Muscle layer of colon (tissue), 2 donors: ENCODE measurements at regions not wholly inside any gene's neighbourhood (a gene's known extent, or its start where the extent isn't known, plus 50 kb on each side); places are given as distances from the start of the nearest gene placed in this dataset.
"Not testable (repeated sequence)": the region's sequence is repeated elsewhere in the genome, so short reads cannot be mapped to it uniquely, and the experiment has no call there.

Experiments
- H3K27ac ChIP-seq: one replicate; pipeline ENCODE4 v1.7.0; 2013; ENCODE audit warnings: low read depth, mild to moderate bottlenecking, low read length, moderate library complexity
- H3K27me3 ChIP-seq, 2 donors: one replicate each; pipeline ENCODE4 v1.7.0; 2013; ENCODE audit warnings: low read length in 2 of 2, mild to moderate bottlenecking in 2 of 2; ENCODE audit not compliant: insufficient read depth in 2 of 2, control insufficient read depth in 1 of 2
- H3K36me3 ChIP-seq: one replicate; pipeline ENCODE4 v1.7.0; 2013; ENCODE audit warnings: mild to moderate bottlenecking, low read length; ENCODE audit not compliant: insufficient read depth
- H3K4me1 ChIP-seq: one replicate; pipeline ENCODE4 v1.7.0; 2013; ENCODE audit warnings: mild to moderate bottlenecking, low read length; ENCODE audit not compliant: insufficient read depth
- H3K4me3 ChIP-seq, 2 donors: one replicate each; pipeline ENCODE4 v1.7.0; 2013; ENCODE audit warnings: low read length in 2 of 2, low read depth in 1 of 2, mild to moderate bottlenecking in 1 of 2, moderate library complexity in 1 of 2
- H3K9ac ChIP-seq: one replicate; pipeline ENCODE4 v1.7.0; 2013; ENCODE audit warnings: low read length
- H3K9me3 ChIP-seq: one replicate; pipeline ENCODE4 v1.7.0; 2013; ENCODE audit warnings: mild to moderate bottlenecking, low read length
- donor health status: abdominal sarcoma.
- donor health status: Adenocarcinoma of cecum.

- H3K4me3 ChIP-seq, H3K36me3 ChIP-seq, H3K4me1 ChIP-seq, H3K9me3 ChIP-seq, H3K9ac ChIP-seq, H3K27me3 ChIP-seq, H3K27ac ChIP-seq: not testable (repeated sequence)
These were observed 162.4 kb downstream of the TMEM121 start for GRCh38 chr14:105688664-105689221.

DNA sequence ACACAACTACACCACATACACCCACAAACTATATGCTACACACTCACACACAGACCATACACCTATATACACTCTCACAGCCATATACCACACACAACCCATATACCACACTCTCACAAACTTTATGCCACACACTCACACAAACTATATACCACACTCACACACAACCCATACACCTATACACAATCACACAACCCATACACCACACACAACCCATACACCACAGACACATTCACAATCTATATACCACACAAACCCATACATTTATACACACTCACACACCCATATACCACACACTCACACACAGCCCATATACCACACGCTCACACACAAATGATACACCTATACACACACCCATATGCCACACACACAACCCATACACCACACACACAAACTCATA, 163.3 kb downstream of the TMEM121 start:
- Histone ChIP-seq H3K9ac (no peak overlapping the region), H3K4me1 (no peaks in the 10 kb centered on the region), H3K9me3 (no peaks in the 10 kb centered on the region), H3K4me3 (no peak overlapping the region), H3K36me3 (no peaks in the 10 kb centered on the region), H3K27ac (no peak overlapping the region), H3K27me3 (no peaks in the 10 kb centered on the region)

DNA sequence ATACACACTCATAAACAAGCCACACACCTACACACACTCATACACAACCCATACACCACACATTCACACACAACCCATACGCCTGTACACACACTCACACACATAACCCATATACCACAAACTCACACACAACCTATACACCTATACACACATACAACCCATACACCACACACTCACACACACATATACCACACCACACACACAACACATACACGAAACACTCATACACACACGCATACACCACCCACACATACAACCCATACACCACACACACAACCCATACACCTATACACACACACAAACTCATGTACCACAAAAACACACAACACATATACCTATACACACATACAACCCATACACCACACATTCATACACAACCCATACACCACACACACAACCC, 164.3 kb downstream of the TMEM121 start:
- Histone ChIP-seq H3K27me3 (no peaks in the 10 kb centered on the region), H3K4me1 (no peaks in the 10 kb centered on the region), H3K9ac (no peak overlapping the region), H3K9me3 (no peaks in the 10 kb centered on the region), H3K4me3 (no peak overlapping the region), H3K36me3 (no peaks in the 10 kb centered on the region), H3K27ac (no peak overlapping the region)

GRCh38 chr14:105691321-105692109, 165.1 kb downstream of the TMEM121 start:
- H3K9ac ChIP-seq, H3K27ac ChIP-seq, H3K9me3 ChIP-seq, H3K4me1 ChIP-seq, H3K36me3 ChIP-seq, H3K27me3 ChIP-seq, H3K4me3 ChIP-seq: not testable (repeated sequence)

DNA sequence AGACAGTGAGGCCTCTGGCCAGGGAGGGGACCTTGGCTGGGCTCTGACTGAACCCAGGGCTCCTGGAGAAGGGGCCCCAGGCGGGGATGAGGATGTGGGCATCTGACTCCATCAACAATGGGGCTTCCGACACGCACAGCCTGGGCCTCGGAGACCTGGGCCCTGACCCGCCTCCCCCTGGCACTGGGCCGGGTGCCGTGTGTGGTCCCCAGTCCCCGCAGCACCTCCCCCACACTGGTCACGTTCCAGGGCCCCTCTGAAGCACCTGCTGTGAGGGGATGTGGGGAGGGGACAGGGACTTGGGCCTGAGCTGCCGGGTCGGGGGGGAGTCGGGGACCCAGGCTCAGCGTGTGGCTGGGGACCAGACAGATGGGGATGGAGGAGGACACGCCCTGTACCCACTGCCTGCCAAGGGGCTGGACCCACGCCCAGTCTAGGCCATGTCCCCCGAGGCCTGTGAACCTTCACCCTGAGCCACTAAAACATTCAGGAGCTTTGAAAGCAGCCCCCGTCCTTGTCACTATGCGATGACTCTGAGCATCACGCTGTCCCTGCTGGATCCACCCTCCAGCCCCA, 165.8 kb downstream of the TMEM121 start:
- H3K9me3 ChIP-seq, H3K9ac ChIP-seq, H3K36me3 ChIP-seq, H3K27me3 ChIP-seq, H3K4me3 ChIP-seq, H3K4me1 ChIP-seq, H3K27ac ChIP-seq: not testable (repeated sequence)

GRCh38 chr14:105694961-105695360, 168.6 kb downstream of the TMEM121 start:
- Histone ChIP-seq H3K4me3 (no peak overlapping the region), H3K27me3 (no peaks in the 10 kb centered on the region), H3K36me3 (no peaks in the 10 kb centered on the region), H3K9ac (no peak overlapping the region), H3K4me1 (no peaks in the 10 kb centered on the region), H3K9me3 (no peaks in the 10 kb centered on the region), H3K27ac (no peak overlapping the region)

DNA sequence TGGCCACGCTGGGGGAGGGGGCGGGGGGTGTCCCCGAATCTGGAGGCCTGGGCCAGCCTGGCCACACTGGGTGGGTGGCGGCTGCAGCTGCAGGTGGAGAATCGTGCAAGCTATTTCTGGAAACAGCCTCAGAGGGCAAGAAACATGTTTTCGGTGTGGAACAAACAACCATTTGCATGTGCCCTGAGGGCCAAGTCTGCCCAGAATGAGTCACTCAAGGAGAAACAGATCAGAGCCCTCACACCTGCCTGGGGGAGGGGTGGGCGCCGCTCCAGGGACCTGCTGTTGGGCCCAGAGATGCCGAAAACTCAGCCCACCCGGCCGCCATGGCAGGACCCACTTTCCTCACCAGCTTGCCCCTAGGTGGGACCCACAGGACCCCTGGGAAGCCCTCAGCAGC, 170.0 kb downstream of the TMEM121 start:
- H3K36me3 ChIP-seq, H3K27ac ChIP-seq, H3K4me3 ChIP-seq, H3K9ac ChIP-seq, H3K4me1 ChIP-seq, H3K27me3 ChIP-seq, H3K9me3 ChIP-seq: not testable (repeated sequence)

DNA sequence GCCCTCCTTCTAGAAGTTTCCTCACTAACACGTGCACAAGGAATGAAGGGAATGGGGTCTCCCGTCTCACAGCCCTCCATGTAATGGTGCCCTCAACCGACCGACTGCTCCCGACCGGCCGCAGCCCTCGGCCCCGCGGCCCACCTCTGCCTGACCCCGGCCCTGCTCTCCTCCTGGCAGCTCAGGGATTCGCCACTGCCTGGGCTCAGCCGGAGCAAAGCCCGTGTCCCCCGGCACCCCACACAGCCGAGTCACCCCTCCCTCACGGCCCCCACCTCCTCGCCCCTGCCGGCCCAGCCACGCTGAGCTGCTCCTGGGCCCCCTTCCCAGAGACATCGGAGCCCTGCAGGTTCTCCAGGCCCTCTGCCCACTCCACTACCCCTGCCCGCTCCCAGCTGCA, 171.0 kb downstream of the TMEM121 start:
- not testable (repeated sequence) for H3K27me3 ChIP-seq, H3K4me3 ChIP-seq, H3K36me3 ChIP-seq, H3K4me1 ChIP-seq, H3K9me3 ChIP-seq, H3K9ac ChIP-seq, H3K27ac ChIP-seq

DNA sequence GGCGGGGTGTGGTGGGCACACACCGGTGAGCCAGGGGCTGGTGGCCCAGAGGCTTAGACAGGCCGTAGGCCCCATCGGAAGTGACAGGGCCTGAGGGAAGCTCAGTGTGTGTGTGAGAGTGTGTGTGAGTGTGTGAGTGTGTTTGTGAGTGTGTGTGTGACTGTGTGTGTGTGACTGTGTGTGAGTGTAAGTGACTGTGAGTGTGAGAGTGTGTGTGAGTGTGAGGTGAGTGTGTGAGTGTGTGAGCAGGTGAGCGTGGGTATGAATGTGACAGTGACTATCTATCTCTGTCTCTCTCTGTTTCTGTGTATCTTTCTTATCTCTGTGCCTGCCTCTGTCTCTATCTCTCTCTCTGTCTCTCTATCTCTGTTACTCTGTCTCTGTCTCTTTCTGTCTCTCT, 171.6 kb downstream of the TMEM121 start:
- H3K9ac ChIP-seq, H3K4me3 ChIP-seq, H3K9me3 ChIP-seq, H3K27me3 ChIP-seq, H3K4me1 ChIP-seq, H3K27ac ChIP-seq, H3K36me3 ChIP-seq: not testable (repeated sequence)

GRCh38 chr14:105698940-105699556, 172.7 kb downstream of the TMEM121 start:
- not testable (repeated sequence) for H3K4me3 ChIP-seq, H3K27ac ChIP-seq, H3K9ac ChIP-seq, H3K36me3 ChIP-seq, H3K9me3 ChIP-seq, H3K27me3 ChIP-seq, H3K4me1 ChIP-seq

DNA sequence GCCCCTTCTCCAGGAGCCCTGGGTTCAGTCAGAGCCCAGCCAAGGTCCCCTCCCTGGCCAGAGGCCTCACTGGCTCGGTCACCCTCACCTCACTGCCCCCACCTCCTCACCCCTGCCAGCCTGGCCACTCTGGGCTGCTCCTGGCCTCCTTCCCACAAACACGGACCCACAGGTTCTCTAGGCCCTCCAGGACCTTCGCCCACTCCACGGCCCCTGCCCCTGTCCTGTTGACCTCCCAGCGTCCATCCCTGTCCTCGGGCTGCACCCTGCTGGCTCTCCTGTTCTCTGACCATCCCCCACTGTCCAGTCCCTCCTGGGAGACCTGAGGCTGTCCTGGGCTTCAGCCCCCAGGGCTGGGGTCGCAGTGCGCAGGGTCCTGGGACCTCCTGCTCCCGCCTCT, 173.3 kb downstream of the TMEM121 start:
- H3K27ac ChIP-seq, H3K27me3 ChIP-seq, H3K4me3 ChIP-seq, H3K9ac ChIP-seq, H3K9me3 ChIP-seq, H3K4me1 ChIP-seq, H3K36me3 ChIP-seq: not testable (repeated sequence)

DNA sequence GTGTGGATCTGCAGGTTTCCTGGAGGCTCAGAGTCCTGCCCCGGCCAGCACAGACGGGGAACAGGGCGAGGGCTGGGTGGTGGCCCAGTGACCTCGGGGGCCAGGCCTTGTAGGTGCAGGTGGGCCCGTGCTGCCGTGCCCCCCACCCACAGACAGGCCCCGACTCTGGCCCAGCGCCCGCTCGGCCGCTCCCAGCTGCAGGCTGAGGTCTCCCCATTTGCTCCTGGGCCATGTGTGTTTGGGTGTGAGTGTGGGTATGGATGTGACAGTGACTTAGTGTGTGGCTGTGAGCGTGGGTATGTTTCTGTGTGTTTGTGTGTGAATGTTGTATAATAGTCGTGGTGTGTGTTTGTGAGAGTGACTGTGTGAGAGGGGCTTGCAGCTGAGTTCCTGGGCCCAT, 173.8 kb downstream of the TMEM121 start:
- not testable (repeated sequence) for H3K9me3 ChIP-seq, H3K4me1 ChIP-seq, H3K36me3 ChIP-seq, H3K9ac ChIP-seq, H3K27ac ChIP-seq, H3K4me3 ChIP-seq, H3K27me3 ChIP-seq
